LNCaP clone FGC (cell line): ENCODE measurements at regions not wholly inside any gene's neighbourhood (a gene's known extent, or its start where the extent isn't known, plus 50 kb on each side); places are given as distances from the start of the nearest gene placed in this dataset.
A peak's percentile ranks its signal among the peaks of the same experiment; 100 is the strongest.

Experiments used
- DNase-seq: peaks from one replicate; pipeline ENCODE4 v3.0.0-alpha.2; 2011; ENCODE audit warnings: low read depth
- H3K4me3 ChIP-seq: 2 replicates; pipeline ENCODE4 v1.5.1; 2011; ENCODE audit warnings: mild to moderate bottlenecking, low read depth, low read length, control low read depth
- CTCF ChIP-seq: IDR thresholded peaks from 2 replicates; pipeline ENCODE4 v1.5.1; 2012; ENCODE audit warnings: mild to moderate bottlenecking; ENCODE audit not compliant: control insufficient read depth, insufficient read depth; ENCODE audit errors: extremely low read depth

GRCh38 chr15:96184297-96184696 is 146.2 kb upstream of the NR2F2 start:
- no peak for TF ChIP-seq CTCF
- peak; percentile 87 for DNase-seq
- no peak overlapping the region for H3K4me3 ChIP-seq

DNA sequence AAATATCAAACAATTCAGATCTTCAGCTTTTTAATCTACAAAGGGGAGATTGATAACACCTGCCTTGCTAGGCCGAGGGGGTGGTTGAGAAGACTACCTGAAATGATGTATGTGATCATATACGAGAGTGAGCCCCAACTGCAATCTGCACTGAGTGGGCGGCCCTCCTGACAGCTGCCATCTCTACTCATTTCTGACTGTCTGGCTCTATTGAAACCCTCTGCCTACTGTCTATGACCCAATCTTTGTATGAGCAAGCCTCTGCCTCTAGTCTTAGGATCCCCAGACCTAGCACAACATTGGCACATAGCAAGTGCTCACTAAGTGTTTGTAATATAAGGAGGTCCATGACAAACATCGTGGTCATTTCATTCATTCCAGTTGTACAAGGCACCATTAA is 144.4 kb upstream of the NR2F2 start:
- DNase-seq: no peak
- TF ChIP-seq CTCF: no peak

GRCh38 chr15:96187341-96188305 is 142.9 kb upstream of the NR2F2 start:
- no peak for DNase-seq
- H3K4me3 ChIP-seq: no peak overlapping the region
- TF ChIP-seq CTCF: no peak

More for the DNA sequence above, 144.4 kb upstream of the NR2F2 start:
- H3K4me3 ChIP-seq: no peak overlapping the region

GRCh38 chr15:96197721-96198120 is 132.8 kb upstream of the NR2F2 start:
- no peak overlapping the region for H3K4me3 ChIP-seq
- DNase-seq: no peak
- no peak for TF ChIP-seq CTCF

GRCh38 chr15:96199111-96199510 is 131.4 kb upstream of the NR2F2 start:
- DNase-seq: no peak
- TF ChIP-seq CTCF: no peak
- no peak overlapping the region for H3K4me3 ChIP-seq

- DNase-seq: no peak
- no peak for TF ChIP-seq CTCF
- no peak overlapping the region for H3K4me3 ChIP-seq
Observed at GRCh38 chr15:96200357-96200967, 130.0 kb upstream of the NR2F2 start.
